SK-N-SH treated with all-trans-retinoic acid at 6 μM for 48 hours (cell line): ENCODE measurements at regions not wholly inside any gene's neighbourhood (a gene's known extent, or its start where the extent isn't known, plus 50 kb on each side); places are given as distances from the start of the nearest gene placed in this dataset.

Experiments used
- ATAC-seq: fragments of 200-7000 bp; cut with Tn5 transposase; 3 replicates; pipeline ENCODE4 v1.9.1; 2020; ENCODE audit warnings: mild to moderate bottlenecking, moderate library complexity
- ARNTL ChIP-seq: fragments of 450-650 bp; formaldehyde crosslinking; IDR thresholded peaks from 2 replicates; pipeline ENCODE4 v1.5.0; 2020; ENCODE audit warnings: low read depth, mild to moderate bottlenecking, moderate library complexity, borderline replicate concordance
- BACH2 ChIP-seq: fragments of 250-450 bp; sonication (Bioruptor Pico); IDR thresholded peaks from 2 replicates; pipeline ENCODE4 v1.9.0; 2021; ENCODE audit warnings: mild to moderate bottlenecking, borderline replicate concordance
- CSDC2 ChIP-seq: fragments of 250-450 bp; sonication (Bioruptor Pico); IDR thresholded peaks from 2 replicates; pipeline ENCODE4 v1.5.0; 2020; ENCODE audit warnings: mild to moderate bottlenecking, moderate library complexity
- CSRNP3 ChIP-seq: fragments of 250-450 bp; sonication (Bioruptor Pico); IDR thresholded peaks from 2 replicates; pipeline ENCODE4 v1.5.1; 2021; ENCODE audit warnings: mild to moderate bottlenecking, moderate library complexity
- ESRRG ChIP-seq: fragments of 250-450 bp; sonication (Bioruptor Pico); IDR thresholded peaks from 2 replicates; pipeline ENCODE4 v1.6.1; 2021; ENCODE audit warnings: mild to moderate bottlenecking
- GLIS3 ChIP-seq: fragments of 250-450 bp; sonication (Bioruptor Pico); IDR thresholded peaks from 2 replicates; pipeline ENCODE4 v1.5.0; 2020; ENCODE audit warnings: mild to moderate bottlenecking, moderate library complexity
- ISL1 ChIP-seq: fragments of 250-450 bp; sonication (Bioruptor Pico); IDR thresholded peaks from 2 replicates; pipeline ENCODE4 v2.1.2; 2022; ENCODE audit warnings: mild to moderate bottlenecking, moderate library complexity
- OSR1 ChIP-seq: fragments of 250-450 bp; sonication (Bioruptor Pico); IDR thresholded peaks from 2 replicates; pipeline ENCODE4 v1.8.0; 2022; ENCODE audit warnings: moderate library complexity, mild to moderate bottlenecking, inconsistent platforms
- PPARA ChIP-seq: fragments of 250-450 bp; sonication (Bioruptor Pico); IDR thresholded peaks from 2 replicates; pipeline ENCODE4 v1.5.0; 2020; ENCODE audit warnings: mild to moderate bottlenecking, borderline replicate concordance
- RARB ChIP-seq: fragments of 250-450 bp; sonication (Bioruptor Pico); IDR thresholded peaks from 2 replicates; pipeline ENCODE4 v1.8.0; 2021; ENCODE audit warnings: mild to moderate bottlenecking, moderate library complexity
- SNAI2 ChIP-seq: fragments of 250-450 bp; sonication (Bioruptor Pico); IDR thresholded peaks from 2 replicates; pipeline ENCODE4 v1.5.0; 2020; ENCODE audit warnings: mild to moderate bottlenecking, moderate library complexity
- TOX ChIP-seq: fragments of 250-450 bp; sonication (Bioruptor Pico); IDR thresholded peaks from 2 replicates; pipeline ENCODE4 v1.8.0; 2021; ENCODE audit warnings: mild to moderate bottlenecking, moderate library complexity, borderline replicate concordance
- TSHZ2 ChIP-seq: fragments of 250-450 bp; sonication (Bioruptor Pico); IDR thresholded peaks from 2 replicates; pipeline ENCODE4 v1.5.0; 2020; ENCODE audit warnings: mild to moderate bottlenecking, moderate library complexity
- ZC3H10 ChIP-seq: fragments of 250-450 bp; sonication (Bioruptor Pico); IDR thresholded peaks from 2 replicates; pipeline ENCODE4 v1.5.1; 2021; ENCODE audit warnings: mild to moderate bottlenecking, moderate library complexity
- ZFP3 ChIP-seq: fragments of 250-450 bp; sonication (Bioruptor Pico); IDR thresholded peaks from 2 replicates; pipeline ENCODE4 v1.5.0; 2020; ENCODE audit warnings: mild to moderate bottlenecking, moderate library complexity
- ZFP30 ChIP-seq: fragments of 450-650 bp; formaldehyde crosslinking; IDR thresholded peaks from 2 replicates; pipeline ENCODE4 v1.5.0; 2022; ENCODE audit warnings: mild to moderate bottlenecking, moderate library complexity
- ZNF565 ChIP-seq: fragments of 450-650 bp; formaldehyde crosslinking; conservative IDR thresholded peaks from 2 replicates; pipeline ENCODE4 v1.5.0; 2020; ENCODE audit warnings: low read depth, mild to moderate bottlenecking, moderate library complexity
- ZNF70 ChIP-seq: fragments of 450-650 bp; formaldehyde crosslinking; IDR thresholded peaks from 2 replicates; pipeline ENCODE4 v1.5.0; 2020; ENCODE audit warnings: mild to moderate bottlenecking, moderate library complexity
- ZNF8 ChIP-seq: fragments of 450-650 bp; formaldehyde crosslinking; IDR thresholded peaks from 2 replicates; pipeline ENCODE4 v1.5.0; 2020; ENCODE audit warnings: mild to moderate bottlenecking, moderate library complexity
- TF ChIP-seq, protein P1 (sequence below): fragments of 250-450 bp; sonication (Bioruptor Pico); IDR thresholded peaks from 2 replicates; pipeline ENCODE4 v1.8.0; 2020; ENCODE audit warnings: mild to moderate bottlenecking, moderate library complexity, borderline replicate concordance
- TF ChIP-seq, protein P2 (sequence below): fragments of 250-450 bp; sonication (Bioruptor Pico); IDR thresholded peaks from 2 replicates; pipeline ENCODE4 v1.8.0; 2021; ENCODE audit warnings: low read depth, mild to moderate bottlenecking, moderate library complexity, borderline replicate concordance
- TF ChIP-seq, protein P3 (sequence below): fragments of 250-450 bp; sonication (Bioruptor Pico); IDR thresholded peaks from 2 replicates; pipeline ENCODE4 v1.5.1; 2020; ENCODE audit warnings: low read depth, mild to moderate bottlenecking, moderate library complexity

GRCh38 chr12:45669093-45669492 lies 60.4 kb upstream of the ARID2 start (continued):
- TF ChIP-seq ZFP30 (no peak), PPARA (CRISPR knock-in tag) (no peak), SNAI2 (CRISPR knock-in tag) (no peak), OSR1 (no peak), CSDC2 (CRISPR knock-in tag) (no peak), ISL1 (CRISPR knock-in tag) (no peak), BACH2 (CRISPR knock-in tag) (no peak), ESRRG (no peak), TOX (CRISPR knock-in tag) (no peak)
- TF ChIP-seq, protein P1, sequence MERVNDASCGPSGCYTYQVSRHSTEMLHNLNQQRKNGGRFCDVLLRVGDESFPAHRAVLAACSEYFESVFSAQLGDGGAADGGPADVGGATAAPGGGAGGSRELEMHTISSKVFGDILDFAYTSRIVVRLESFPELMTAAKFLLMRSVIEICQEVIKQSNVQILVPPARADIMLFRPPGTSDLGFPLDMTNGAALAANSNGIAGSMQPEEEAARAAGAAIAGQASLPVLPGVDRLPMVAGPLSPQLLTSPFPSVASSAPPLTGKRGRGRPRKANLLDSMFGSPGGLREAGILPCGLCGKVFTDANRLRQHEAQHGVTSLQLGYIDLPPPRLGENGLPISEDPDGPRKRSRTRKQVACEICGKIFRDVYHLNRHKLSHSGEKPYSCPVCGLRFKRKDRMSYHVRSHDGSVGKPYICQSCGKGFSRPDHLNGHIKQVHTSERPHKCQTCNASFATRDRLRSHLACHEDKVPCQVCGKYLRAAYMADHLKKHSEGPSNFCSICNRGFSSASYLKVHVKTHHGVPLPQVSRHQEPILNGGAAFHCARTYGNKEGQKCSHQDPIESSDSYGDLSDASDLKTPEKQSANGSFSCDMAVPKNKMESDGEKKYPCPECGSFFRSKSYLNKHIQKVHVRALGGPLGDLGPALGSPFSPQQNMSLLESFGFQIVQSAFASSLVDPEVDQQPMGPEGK (CRISPR knock-in tag), result no peak

DNA sequence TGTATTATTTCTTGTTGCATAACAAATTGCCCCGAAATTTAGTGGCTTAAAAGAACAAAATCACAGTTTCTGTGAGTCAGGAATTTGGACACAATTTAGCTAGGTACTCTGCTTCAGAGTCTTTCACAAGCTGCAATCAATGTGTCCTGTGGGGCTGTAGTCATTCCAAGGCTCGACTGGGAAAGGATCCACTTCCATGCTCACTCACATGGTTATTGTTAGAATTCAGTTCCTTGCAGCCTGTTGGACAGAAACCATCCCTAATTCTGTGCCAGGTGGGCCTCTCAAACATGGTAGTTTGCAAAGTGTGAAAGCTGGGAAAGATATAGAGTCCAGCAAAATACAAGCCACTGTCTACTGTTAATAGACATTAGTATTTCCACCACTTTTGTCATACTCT lies 59.7 kb upstream of the ARID2 start:
- TF ChIP-seq CSDC2 (CRISPR knock-in tag), result no peak
- TF ChIP-seq, protein P2, sequence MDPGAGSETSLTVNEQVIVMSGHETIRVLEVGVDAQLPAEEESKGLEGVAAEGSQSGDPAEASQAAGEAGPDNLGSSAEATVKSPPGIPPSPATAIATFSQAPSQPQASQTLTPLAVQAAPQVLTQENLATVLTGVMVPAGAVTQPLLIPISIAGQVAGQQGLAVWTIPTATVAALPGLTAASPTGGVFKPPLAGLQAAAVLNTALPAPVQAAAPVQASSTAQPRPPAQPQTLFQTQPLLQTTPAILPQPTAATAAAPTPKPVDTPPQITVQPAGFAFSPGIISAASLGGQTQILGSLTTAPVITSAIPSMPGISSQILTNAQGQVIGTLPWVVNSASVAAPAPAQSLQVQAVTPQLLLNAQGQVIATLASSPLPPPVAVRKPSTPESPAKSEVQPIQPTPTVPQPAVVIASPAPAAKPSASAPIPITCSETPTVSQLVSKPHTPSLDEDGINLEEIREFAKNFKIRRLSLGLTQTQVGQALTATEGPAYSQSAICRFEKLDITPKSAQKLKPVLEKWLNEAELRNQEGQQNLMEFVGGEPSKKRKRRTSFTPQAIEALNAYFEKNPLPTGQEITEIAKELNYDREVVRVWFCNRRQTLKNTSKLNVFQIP, result no peak
- no peak for TF ChIP-seq SNAI2 (CRISPR knock-in tag)
- no peak for TF ChIP-seq RARB (CRISPR knock-in tag)
- no peak for TF ChIP-seq BACH2 (CRISPR knock-in tag)
- TF ChIP-seq ZC3H10 (CRISPR knock-in tag), result no peak
- no peak for TF ChIP-seq GLIS3 (CRISPR knock-in tag)
- no peak for TF ChIP-seq ZNF565 (CRISPR knock-in tag)
- no peak for ATAC-seq

DNA sequence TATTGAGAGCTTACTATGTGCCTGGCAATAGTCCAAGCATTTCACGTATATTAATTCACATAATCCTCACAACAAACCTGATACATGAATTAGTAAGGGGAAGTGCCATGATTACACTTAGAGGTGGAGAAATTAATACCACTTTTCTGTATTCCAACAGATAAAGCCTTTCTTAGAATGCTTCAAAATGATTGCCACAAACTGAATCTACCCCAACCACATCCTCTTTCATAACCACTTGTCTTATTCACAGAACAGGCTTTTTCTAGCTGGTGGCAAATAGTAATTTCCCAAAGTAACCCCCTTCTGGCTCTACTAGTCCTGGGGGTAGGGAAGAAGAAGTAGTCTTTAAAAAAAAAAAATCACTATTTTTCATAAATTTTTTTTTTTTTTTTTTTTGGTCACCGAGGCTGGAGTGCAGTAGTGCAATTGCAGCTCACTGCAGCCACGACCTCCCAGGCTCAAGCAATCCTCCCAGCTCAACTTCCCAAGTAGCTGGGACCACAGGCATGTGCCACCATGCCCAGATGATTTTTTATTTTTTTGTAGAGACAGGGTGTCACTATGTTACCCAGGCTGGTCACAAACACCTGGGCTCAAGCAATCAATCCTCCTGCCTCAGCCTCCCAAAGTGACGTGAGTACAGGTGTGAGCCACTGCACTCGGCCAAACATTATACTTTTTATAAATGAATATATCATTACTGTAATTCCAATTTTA lies 59.0 kb upstream of the ARID2 start:
- no peak for TF ChIP-seq ZFP30
- no peak for TF ChIP-seq CSDC2 (CRISPR knock-in tag)

DNA sequence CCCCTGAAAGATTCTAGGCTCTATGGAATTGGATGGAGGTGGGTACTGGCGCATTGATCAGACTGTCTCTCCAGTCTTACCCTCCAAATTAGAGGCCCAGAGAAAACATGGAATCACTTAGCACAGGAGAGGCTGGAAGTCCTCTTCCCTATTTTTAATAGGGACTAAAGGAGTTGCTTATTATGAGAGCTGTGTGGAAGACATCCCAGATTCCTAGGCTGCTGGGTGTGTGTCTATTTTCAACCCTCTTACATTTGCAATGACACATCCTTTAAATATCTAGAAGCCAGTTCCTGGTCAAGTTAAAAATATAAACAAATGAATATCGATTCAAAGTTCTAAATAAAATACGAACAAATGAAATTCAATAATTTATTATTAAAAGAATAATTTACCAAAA lies 58.3 kb upstream of the ARID2 start:
- TF ChIP-seq CSDC2 (CRISPR knock-in tag), result no peak
- TF ChIP-seq TOX (CRISPR knock-in tag), result no peak
- no peak for TF ChIP-seq PPARA (CRISPR knock-in tag)
- TF ChIP-seq ZFP3, result no peak
- no peak for TF ChIP-seq CSRNP3 (CRISPR knock-in tag)
- TF ChIP-seq, protein P2, result no peak
- TF ChIP-seq ZNF70 (CRISPR knock-in tag), result no peak
- no peak for TF ChIP-seq SNAI2 (CRISPR knock-in tag)
- no peak for TF ChIP-seq ESRRG
- TF ChIP-seq, protein P1 (CRISPR knock-in tag), result no peak
- TF ChIP-seq GLIS3 (CRISPR knock-in tag), result no peak
- no peak for TF ChIP-seq TSHZ2 (CRISPR knock-in tag)
- TF ChIP-seq ZNF8 (CRISPR knock-in tag), result no peak
- TF ChIP-seq BACH2 (CRISPR knock-in tag), result no peak
- TF ChIP-seq ARNTL (CRISPR knock-in tag), result no peak
- TF ChIP-seq ZNF565 (CRISPR knock-in tag), result no peak
- TF ChIP-seq OSR1, result no peak
- TF ChIP-seq, protein P3, sequence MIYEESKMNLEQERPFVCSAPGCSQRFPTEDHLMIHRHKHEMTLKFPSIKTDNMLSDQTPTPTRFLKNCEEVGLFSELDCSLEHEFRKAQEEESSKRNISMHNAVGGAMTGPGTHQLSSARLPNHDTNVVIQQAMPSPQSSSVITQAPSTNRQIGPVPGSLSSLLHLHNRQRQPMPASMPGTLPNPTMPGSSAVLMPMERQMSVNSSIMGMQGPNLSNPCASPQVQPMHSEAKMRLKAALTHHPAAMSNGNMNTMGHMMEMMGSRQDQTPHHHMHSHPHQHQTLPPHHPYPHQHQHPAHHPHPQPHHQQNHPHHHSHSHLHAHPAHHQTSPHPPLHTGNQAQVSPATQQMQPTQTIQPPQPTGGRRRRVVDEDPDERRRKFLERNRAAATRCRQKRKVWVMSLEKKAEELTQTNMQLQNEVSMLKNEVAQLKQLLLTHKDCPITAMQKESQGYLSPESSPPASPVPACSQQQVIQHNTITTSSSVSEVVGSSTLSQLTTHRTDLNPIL, result no peak
- no peak for TF ChIP-seq ZFP30
- ATAC-seq, result peak; percentile 63

More for the DNA sequence above, 59.0 kb upstream of the ARID2 start:
- no peak for ATAC-seq
